ENCODE measurements at regions not wholly inside any gene's neighbourhood (a gene's known extent, or its start where the extent isn't known, plus 50 kb on each side); places are given as distances from the start of the nearest gene placed in this dataset.

GRCh38 chr14:36048667-36049066 is 127.9 kb downstream of the PTCSC3 start:
- H3K4me3 ChIP-seq (ENCODE audit: low read length) = no peak overlapping the region
- no peak for DNase-seq (ENCODE audit: low read depth, low spot score)

- DNase-seq (ENCODE audit: low read depth, low spot score) = no peak
- H3K4me3 ChIP-seq (ENCODE audit: low read length) = no peak overlapping the region
These were observed 128.6 kb downstream of the PTCSC3 start for GRCh38 chr14:36047912-36048311.

- H3K4me3 ChIP-seq (ENCODE audit: low read length) = no peak overlapping the region
- DNase-seq (ENCODE audit: low read depth, low spot score) = no peak
These were observed 140.8 kb downstream of the PTCSC3 start for GRCh38 chr14:36035675-36036074.

GRCh38 chr14:36028665-36029064 is 147.9 kb downstream of the PTCSC3 start:
- no peak for DNase-seq (ENCODE audit: low read depth, low spot score)
- no peak overlapping the region for H3K4me3 ChIP-seq (ENCODE audit: low read length)

- H3K4me3 ChIP-seq (ENCODE audit: low read length) = no peak overlapping the region
- DNase-seq (ENCODE audit: low read depth, low spot score) = peak; percentile 68
These were observed 148.3 kb downstream of the PTCSC3 start for GRCh38 chr14:36028218-36028617.

- no peak overlapping the region for H3K4me3 ChIP-seq (ENCODE audit: low read length)
- DNase-seq (ENCODE audit: low read depth, low spot score) = no peak
These were observed 149.2 kb downstream of the PTCSC3 start for GRCh38 chr14:36027354-36027753.

GRCh38 chr14:36022765-36023410 is 153.6 kb downstream of the PTCSC3 start:
- no peak overlapping the region for H3K4me3 ChIP-seq (ENCODE audit: low read length)
- no peak for DNase-seq (ENCODE audit: low read depth, low spot score)

- DNase-seq (ENCODE audit: low read depth, low spot score) = no peak
- no peak overlapping the region for H3K4me3 ChIP-seq (ENCODE audit: low read length)
These were observed 154.8 kb downstream of the PTCSC3 start for GRCh38 chr14:36021591-36022320.

- no peak for DNase-seq (ENCODE audit: low read depth, low spot score)
- no peak overlapping the region for H3K4me3 ChIP-seq (ENCODE audit: low read length)
These were observed 155.5 kb downstream of the PTCSC3 start for GRCh38 chr14:36021030-36021422.

- no peak for DNase-seq (ENCODE audit: low read depth, low spot score)
- H3K4me3 ChIP-seq (ENCODE audit: low read length) = no peak overlapping the region
These were observed 156.1 kb downstream of the PTCSC3 start for GRCh38 chr14:36020120-36021029.

- peak overlapping the region; percentile 9; the same call in 1 of the 2 replicates for H3K4me3 ChIP-seq (ENCODE audit: low read length)
- peak; percentile 95 for DNase-seq (ENCODE audit: low read depth, low spot score)
These were observed 157.4 kb downstream of the PTCSC3 start for GRCh38 chr14:36019126-36019525.

- no peak overlapping the region for H3K4me3 ChIP-seq (ENCODE audit: low read length)
- no peak for DNase-seq (ENCODE audit: low read depth, low spot score)
These were observed 162.3 kb downstream of the PTCSC3 start for GRCh38 chr14:36014236-36014635.

- H3K4me3 ChIP-seq (ENCODE audit: low read length) = no peak overlapping the region
- no peak for DNase-seq (ENCODE audit: low read depth, low spot score)
These were observed 163.0 kb downstream of the PTCSC3 start for GRCh38 chr14:36013483-36013882.

- DNase-seq (ENCODE audit: low read depth, low spot score) = no peak
- H3K4me3 ChIP-seq (ENCODE audit: low read length) = no peak overlapping the region
These were observed 163.9 kb downstream of the PTCSC3 start for GRCh38 chr14:36012621-36013020.

GRCh38 chr14:36009643-36010042 is 166.9 kb downstream of the PTCSC3 start:
- no peak overlapping the region for H3K4me3 ChIP-seq (ENCODE audit: low read length)
- no peak for DNase-seq (ENCODE audit: low read depth, low spot score)

- DNase-seq (ENCODE audit: low read depth, low spot score) = no peak
- no peak overlapping the region for H3K4me3 ChIP-seq (ENCODE audit: low read length)
These were observed 169.9 kb downstream of the PTCSC3 start for GRCh38 chr14:36006623-36007022.

- DNase-seq (ENCODE audit: low read depth, low spot score) = no peak
- no peak overlapping the region for H3K4me3 ChIP-seq (ENCODE audit: low read length)
These were observed 170.9 kb downstream of the PTCSC3 start for GRCh38 chr14:36005670-36006069.

- H3K4me3 ChIP-seq (ENCODE audit: low read length) = no peak overlapping the region
- no peak for DNase-seq (ENCODE audit: low read depth, low spot score)
These were observed 174.6 kb downstream of the PTCSC3 start for GRCh38 chr14:36001936-36002335.

- no peak overlapping the region for H3K4me3 ChIP-seq (ENCODE audit: low read length)
- DNase-seq (ENCODE audit: low read depth, low spot score) = no peak
These were observed 173.2 kb downstream of the BRMS1L start for GRCh38 chr14:35999294-35999693.

- H3K4me3 ChIP-seq (ENCODE audit: low read length) = no peak overlapping the region
- DNase-seq (ENCODE audit: low read depth, low spot score) = no peak
These were observed 172.2 kb downstream of the BRMS1L start for GRCh38 chr14:35998303-35998702.
